HG03575 (cell line): ENCODE measurements at regions not wholly inside any gene's neighbourhood (a gene's known extent, or its start where the extent isn't known, plus 50 kb on each side); places are given as distances from the start of the nearest gene placed in this dataset.

Experiments
- ATAC-seq: cut with Tn5 transposase; IDR thresholded peaks from one replicate; pipeline ENCODE4 v1.9.1; 2021; ENCODE audit not compliant: unreplicated experiment, insufficient number of reproducible peaks, low FRiP score; ENCODE audit errors: extremely low read depth

GRCh38 chr11:127105593-127106541 is 105.3 kb upstream of the KIRREL3 start:
- no peak for ATAC-seq

- no peak for ATAC-seq
These were observed 103.2 kb upstream of the KIRREL3 start for GRCh38 chr11:127103586-127104388.

GRCh38 chr11:127098684-127099083 is 98.1 kb upstream of the KIRREL3 start:
- ATAC-seq: no peak

- no peak for ATAC-seq
These were observed 80.2 kb upstream of the KIRREL3 start for GRCh38 chr11:127080735-127081134.

GRCh38 chr11:127075758-127076157 is 75.2 kb upstream of the KIRREL3 start:
- ATAC-seq: no peak

GRCh38 chr11:127074151-127074761 is 73.7 kb upstream of the KIRREL3 start:
- ATAC-seq: peak; percentile 83

GRCh38 chr11:127073621-127074020 is 73.1 kb upstream of the KIRREL3 start:
- ATAC-seq: no peak

- ATAC-seq: no peak
These were observed 71.0 kb upstream of the KIRREL3 start for GRCh38 chr11:127071606-127072005.

GRCh38 chr11:127070808-127071207 is 70.2 kb upstream of the KIRREL3 start:
- no peak for ATAC-seq

- no peak for ATAC-seq
These were observed 66.0 kb upstream of the KIRREL3 start for GRCh38 chr11:127066401-127067090.

GRCh38 chr11:127063241-127063640 is 62.7 kb upstream of the KIRREL3 start:
- ATAC-seq: no peak

- no peak for ATAC-seq
These were observed 61.4 kb upstream of the KIRREL3 start for GRCh38 chr11:127061947-127062346.

GRCh38 chr11:127059750-127060149 is 59.2 kb upstream of the KIRREL3 start:
- no peak for ATAC-seq

- ATAC-seq: no peak
These were observed 58.7 kb upstream of the KIRREL3 start for GRCh38 chr11:127059286-127059685.

GRCh38 chr11:127058524-127058923 is 58.0 kb upstream of the KIRREL3 start:
- ATAC-seq: no peak

GRCh38 chr11:127057126-127057525 is 56.6 kb upstream of the KIRREL3 start:
- ATAC-seq: no peak

- ATAC-seq: no peak
These were observed 55.9 kb upstream of the KIRREL3 start for GRCh38 chr11:127056338-127056971.

- no peak for ATAC-seq
These were observed 54.7 kb upstream of the KIRREL3 start for GRCh38 chr11:127055236-127055635.

GRCh38 chr11:127054153-127054552 is 53.6 kb upstream of the KIRREL3 start:
- no peak for ATAC-seq
